ENCODE measurements at regions not wholly inside any gene's neighbourhood (a gene's known extent, or its start where the extent isn't known, plus 50 kb on each side); places are given as distances from the start of the nearest gene placed in this dataset.

DNA sequence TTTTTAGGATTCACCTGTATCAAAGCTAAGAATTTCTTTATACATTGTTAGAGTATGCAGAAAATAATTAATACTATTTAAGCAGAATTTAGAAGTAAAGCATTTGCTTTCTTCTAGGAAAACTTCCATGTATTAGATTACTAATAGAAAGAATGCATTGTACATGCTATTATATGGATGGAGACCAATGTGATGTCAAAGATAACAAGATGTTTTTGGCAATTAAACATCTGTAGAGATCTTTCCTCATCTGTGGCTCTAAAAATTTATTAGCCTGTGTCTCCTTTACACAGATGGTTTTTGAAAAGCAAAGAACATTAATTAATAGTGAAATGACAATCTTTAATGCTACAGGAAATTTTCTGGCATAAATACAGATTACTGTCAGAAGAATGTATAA lies 198.4 kb upstream of the CCDC179 start:
- DNase-seq, result no peak

DNA sequence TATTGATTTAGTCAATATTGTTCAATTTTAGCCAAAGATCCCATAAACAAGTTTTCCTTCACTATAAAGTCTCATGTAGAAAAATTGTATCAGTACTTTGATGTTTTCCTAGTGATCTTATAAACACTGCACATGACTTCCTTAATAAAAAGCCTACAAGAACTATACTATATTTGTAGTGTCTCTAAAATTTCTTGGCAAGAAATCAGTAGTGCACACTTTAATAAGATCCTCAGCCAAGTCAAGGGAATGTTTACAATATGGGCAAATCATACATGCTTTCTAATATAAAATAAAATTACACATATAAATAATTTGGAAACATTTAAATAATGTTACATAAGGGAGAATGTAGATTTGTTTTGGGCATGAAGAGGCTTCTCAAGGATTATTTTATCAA lies 203.0 kb upstream of the CCDC179 start:
- no peak for DNase-seq

DNA sequence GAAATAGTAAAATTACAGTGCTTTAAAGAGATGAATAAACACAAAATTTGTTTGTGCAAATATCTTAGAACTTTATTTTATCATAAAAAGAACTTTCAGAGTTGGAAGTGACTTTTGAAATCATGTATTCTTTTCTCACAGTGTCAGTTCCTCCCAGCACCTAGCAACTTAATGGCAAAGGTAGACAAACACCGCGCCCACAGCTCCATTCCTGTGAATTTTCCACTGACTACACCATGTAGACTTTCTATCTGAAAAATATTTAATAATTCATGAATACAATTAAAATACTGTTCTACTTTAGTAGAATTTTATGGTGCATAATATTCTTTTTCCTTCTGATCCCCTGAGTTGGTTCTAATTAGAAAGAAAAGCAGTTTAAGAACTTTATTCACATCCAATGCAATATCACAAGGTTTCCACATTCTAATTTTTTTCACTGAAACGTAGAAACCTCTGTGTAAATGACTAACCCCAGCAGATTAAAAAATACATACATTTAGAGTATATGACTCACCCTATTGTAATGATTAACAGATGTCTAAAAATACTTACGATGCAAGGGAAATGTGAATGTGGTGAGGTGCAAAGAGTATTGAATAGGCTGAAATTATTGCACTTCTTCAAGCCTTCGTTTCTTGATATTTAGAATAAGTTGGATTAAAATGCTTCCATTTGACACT lies 218.2 kb upstream of the CCDC179 start:
- no peak for DNase-seq

DNA sequence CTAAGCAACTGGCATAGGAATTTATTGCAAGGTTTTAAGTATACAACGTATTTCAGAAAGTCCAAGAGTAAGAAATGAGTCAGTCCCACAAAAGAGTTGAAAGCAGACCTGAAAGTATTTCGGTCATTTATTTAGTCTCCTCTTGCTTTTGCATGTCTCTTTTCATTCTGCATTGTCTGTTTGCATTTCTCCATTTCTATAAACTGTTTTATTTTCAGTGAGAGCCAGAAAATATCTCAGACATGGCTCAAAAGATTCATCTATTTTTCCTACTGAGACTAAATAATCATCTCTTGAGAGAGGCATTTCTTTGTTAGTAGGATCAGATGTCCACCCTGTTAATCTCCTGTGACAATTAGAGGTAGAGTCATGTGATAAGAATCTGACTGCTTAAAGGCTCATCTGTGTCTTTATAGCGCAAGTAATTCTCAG lies 219.1 kb upstream of the CCDC179 start:
- DNase-seq, result no peak

DNA sequence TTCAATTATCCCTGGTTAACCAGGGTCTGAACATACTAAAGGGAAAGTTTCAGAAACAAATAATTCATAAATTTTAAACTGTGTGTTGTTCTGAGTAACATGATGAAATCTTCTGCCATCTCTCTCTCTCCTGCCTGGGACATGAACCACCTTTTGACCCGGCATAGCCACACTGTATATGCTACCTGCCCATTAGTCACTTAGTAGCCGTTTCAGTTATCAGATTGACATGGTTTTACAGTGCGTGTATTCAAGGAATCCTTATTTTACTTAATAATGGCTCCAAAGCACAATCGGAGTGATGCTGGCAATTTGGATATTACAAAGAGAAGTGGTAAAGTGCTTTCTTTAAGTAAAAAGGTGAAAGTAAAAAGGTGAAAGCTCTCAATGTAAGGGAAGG lies 227.1 kb upstream of the CCDC179 start:
- no peak for DNase-seq

DNA sequence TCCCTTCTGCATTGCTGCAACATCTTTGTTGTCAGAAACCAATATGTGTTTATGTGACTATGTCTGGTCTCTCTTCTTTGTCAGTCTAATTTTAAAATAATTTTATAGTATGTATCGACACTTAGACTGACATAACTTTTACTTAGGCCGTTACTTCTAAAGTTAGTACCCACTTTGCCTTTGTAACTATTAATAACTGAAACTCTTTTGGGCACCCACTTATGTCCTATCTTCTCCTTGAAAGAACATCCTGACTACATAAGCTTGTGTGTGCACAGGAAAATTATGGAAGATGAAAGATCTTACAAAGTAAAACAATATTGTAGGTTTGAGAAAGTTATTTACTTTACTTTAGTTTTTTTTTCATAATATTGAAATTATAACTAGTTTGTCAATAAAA lies 230.4 kb upstream of the CCDC179 start:
- DNase-seq, result no peak

DNA sequence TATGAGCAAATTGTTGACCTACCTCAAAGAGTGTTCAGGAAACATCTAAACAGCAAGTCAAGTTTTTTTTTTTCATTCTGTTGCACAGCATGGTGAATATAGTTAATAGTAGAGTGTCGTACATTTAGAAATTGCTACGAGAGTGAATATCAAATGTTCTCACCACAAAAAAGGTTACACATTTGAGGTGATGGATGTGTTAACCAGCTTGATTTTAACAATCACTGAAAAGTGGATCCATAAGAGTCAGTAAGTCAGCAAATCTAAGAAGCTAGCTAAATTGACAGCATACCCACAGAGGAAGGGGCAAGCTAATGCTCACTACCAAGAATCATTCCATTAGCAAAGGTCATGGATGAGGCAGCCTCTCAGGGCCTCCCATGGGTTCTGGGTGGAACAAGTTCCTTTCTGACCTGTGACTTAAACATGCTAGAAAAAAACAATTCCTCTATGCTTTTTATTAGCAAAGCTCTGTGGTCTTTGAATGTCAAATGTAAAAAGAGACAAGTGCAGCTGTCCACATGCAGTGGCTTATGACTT lies 235.4 kb upstream of the CCDC179 start:
- DNase-seq, result no peak

DNA sequence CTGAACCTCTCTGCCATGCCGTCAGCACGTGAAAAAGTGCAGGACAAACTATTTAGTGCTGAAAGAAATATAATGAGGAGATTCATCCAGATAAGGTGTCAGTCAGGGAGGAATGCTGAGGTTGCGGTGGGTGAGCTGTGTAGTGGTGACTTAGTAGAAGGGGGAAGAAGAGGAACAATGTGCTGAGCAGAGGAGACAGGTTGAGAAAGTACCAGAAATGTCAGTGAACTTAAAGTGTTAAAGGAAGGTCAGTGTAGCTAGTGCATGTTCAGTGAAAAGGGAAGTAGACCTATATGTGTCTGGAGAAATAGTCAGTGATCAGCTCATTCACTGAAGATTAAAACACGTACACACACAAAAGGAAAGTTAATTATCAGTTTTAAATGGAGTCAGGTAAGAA lies 237.6 kb upstream of the CCDC179 start:
- DNase-seq, result no peak

DNA sequence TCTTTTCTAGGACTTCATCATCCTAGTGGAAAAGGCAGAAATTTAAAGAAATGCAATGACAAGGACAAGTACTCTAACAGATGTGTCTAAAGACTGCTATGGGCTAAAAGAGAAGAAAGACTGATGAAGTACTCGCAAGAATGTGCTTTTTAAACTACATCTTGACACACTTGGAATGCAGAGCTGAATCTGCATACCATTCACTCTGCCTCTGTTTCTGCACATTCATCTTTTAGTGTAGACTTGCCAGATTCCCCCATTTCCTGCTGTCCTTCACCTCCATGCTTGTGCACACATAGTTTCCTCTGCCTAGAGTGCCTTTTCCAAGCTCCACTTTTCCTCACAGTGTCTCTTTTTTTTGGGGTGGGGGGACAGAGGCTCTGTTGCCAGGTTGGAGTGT lies 239.0 kb upstream of the CCDC179 start:
- DNase-seq, result no peak

DNA sequence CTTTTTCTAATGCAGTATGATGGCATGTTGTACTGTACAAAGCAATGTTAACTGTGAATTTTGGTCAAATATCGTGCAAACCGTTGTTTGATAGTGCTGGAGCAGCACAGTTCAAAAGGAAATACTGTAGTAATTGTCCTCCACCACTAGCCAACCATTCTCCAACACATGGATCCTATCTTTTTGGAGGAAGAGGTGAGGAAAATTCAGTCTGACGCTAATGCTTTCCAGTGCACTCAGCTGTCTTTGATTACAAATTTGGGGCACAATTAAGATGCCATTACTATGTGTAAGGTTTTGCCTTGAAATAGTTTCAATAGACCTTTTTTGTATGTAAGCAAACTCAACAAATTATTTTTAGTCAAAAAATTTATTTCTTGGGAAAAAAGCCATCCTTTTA lies 240.5 kb upstream of the CCDC179 start:
- DNase-seq, result no peak

DNA sequence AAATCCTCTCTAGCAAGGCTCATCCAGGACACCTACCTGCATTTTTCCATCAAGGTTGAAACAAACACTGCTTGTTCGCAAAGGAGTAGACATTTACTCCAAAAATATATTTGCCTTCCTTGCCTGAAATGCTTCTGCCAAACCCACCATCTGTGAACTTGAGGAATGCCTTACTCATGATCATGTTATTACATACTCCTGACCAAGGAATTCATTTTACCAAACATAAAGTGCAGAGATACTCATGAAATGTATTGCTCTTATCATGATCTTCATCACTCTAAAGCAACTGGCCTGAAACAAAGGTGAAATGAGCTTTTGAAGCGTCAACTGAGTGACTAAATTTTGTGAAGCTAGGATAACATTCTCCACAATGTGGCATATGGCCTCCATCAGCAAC lies 243.1 kb upstream of the CCDC179 start:
- no peak for DNase-seq

DNA sequence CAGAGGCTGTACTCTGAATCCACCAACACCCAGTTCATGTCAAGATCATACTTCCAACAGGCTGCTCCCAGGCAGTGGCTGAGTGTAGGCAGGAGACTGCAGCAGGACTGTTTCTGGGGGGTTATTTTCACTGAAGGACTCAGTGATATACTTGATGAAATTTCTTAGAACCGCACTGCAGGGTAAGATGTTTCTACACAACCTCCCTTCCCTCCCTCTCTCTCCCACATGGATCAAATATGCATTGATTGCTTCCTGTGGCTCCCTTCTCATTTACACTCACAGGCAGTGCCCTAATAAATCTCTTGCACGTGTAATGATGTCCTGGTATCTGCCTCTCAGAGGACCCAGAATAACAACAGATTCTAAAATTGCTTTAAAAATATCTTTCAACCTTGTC lies 251.3 kb upstream of the CCDC179 start:
- no peak for DNase-seq

DNA sequence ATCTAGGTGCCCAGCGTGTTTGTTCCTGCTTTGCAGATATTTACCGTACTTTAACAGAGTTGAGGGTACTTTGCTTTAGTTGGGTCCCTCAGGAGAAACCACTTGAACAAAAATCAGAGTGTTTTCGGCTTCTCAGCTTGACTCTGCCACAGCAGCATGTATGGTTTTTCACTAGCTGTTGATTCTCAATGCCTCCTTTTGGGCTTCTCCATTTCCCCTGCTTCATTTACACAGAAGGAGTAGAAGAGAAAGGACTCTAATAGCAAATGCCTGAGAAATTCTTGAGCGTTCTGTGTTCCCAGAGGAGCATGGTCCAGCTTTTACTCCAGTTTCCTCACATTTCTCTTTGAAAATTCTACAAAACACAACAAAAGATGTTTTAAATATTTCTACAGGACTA lies 252.1 kb upstream of the CCDC179 start:
- no peak for DNase-seq

DNA sequence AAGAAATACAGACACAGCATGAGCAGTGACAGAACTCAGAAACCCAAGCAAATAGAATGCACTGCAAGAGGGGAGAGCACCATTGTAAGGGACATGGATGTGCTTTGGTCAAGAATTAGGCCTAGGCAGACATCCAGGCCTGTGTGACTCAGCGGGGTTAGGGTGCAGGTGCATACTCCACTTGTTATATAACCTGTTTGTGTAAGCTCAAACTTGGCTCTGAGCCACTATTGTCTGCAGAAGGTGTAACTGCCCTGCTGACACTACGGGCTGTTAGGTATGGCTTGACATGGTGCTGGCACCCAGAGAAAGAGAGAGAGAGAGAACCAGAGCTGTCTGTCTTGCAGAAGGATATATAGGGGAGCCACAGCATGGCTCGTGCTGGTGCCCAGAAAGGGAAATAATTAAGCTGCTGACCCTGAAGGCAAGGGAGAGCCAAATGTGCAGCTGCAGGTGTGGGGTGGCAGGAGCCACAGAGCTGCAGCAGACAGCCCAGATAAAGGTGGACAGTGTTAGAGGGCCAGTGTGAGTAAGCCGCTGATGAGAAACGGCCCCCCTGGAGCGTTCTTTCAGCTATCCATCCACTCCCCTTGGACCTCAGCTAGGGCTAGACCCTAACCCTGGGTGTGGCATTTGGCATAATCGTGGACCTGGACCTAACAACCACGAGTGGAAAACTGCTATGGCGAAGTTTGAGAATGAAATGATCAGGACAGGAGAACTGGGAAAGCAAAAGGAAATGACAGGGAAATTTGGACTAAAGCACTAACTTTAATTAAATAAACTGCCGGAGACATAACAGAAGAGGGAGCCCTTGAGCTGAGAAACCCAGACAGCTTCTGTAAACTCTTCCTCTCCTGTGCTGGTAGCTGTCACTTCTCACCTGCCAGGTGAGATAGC lies 253.0 kb upstream of the CCDC179 start:
- no peak for DNase-seq

DNA sequence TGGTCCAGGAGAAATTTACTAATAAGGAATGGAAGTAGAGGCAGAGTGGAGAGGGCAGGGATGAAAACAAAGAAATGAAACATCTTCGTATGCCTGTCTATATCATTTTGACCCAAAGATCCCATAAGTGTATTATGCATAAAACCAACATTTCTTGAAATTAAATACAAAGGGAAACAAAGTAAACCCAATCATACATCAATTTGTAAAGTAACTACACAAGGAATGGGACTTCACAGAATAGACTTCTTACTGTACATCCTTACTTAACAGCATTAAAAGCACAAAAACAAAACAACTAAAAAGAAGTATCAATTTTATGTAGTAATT lies 253.6 kb upstream of the CCDC179 start:
- no peak for DNase-seq

DNA sequence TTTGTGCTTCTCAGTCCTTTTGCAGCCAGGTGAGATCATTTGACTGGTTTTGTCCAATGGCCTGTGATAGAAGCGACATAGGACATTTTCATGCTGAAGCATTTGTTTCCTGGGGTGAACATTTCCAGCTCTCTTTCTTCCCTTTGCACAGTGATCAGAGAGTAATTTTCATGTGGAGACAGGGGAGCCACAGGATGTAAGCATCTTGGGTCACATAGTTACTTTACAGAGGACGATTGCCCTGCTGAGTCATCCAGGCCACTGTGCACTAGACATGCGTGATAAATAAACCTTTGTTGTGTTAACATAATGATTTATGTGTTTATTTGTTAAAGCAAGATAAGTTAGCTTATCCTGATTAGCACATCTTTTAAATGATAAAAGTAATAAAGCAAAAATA lies 263.5 kb upstream of the CCDC179 start:
- no peak for DNase-seq

DNA sequence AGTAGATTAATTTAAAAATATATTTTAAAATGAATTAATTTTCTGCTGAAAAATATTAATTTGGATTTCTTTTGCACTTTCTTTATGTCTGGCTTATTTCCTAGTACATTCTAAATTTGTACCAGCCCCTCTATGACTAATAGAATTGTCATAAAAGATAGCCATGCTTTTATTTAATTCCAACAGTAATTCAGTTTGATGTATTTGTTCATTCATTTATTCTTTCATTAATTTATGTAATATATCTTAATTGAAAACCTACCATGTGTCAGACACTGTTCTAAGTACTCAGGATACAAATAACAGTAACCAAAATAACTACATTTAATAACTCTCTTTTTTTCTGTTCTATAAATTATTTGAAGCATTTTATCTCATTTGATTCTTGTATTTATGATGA lies 264.0 kb upstream of the CCDC179 start:
- DNase-seq, result no peak

DNA sequence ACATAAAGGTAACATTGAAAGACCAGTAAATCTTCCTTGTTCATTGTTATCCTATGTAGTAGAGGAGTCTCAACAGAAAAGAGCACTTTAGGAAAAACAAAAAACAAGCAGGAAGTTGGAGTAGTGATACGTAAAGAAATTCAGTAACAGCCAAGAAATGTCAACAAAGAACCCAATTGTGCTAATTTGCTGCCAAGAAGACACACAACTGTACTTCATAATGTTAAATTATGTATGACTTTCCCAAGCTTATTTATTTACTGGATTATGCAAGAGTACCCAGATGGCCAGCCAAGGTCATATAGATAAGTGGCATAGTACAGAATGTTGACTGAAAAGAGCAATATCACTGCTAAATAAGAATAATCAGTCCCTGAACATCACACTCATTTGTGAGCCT lies 264.7 kb upstream of the CCDC179 start:
- DNase-seq, result no peak

DNA sequence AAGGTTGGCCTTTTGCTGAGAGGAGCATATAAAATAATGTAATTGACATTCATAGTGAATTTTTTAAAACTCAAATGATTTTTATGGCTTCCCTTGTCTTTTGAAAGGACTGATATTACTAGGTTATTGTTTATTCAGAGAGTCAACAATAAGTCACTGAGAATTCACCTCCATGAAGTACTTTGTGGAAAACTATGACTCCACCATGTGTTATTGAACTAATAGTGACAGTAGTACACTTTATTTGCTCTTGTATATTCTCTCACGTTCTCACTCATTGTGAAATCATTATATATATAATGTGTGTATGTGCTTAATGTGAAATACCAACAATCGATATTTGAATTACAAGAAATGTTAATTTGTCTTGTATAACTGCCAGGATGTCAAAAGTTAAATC lies 267.4 kb upstream of the CCDC179 start:
- no peak for DNase-seq

DNA sequence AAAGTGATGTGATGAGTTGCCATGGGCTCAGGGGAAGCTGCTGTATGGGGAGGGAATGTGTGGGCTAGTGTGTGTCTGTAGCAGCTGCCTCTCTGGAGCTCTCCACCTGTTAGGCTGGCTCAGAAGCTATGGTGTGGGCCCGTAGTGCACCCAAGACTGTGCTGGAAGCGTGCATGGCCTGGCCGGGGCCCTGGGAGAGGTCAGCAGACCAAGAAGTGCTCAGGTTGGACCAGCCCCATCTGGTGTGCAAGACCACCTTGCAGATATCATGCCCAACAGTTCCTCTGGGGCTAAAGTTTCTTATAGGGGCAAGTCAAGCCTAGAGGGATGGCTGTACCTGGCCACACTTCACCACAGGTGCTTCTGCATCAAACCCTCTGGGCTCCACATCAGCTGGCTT lies 274.4 kb upstream of the CCDC179 start:
- no peak for DNase-seq

DNA sequence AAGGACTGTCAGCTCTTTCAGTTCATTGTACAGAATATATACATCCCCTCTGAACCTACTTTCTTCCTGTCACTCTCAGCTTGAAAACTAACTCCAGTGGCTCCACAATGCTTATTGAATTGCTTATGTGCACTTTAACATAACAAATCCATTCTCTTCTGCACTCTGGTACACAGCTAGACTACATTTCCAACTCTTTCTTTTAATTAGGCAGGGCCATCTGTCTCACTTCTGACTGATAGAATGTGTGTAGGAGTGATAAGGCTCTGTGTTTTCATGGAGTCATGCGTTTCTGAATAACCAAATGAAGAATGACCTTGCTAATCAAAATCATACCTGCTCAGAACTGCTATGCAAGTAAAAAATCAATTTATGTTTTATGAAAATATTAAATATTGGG lies 278.5 kb upstream of the CCDC179 start:
- DNase-seq, result no peak

DNA sequence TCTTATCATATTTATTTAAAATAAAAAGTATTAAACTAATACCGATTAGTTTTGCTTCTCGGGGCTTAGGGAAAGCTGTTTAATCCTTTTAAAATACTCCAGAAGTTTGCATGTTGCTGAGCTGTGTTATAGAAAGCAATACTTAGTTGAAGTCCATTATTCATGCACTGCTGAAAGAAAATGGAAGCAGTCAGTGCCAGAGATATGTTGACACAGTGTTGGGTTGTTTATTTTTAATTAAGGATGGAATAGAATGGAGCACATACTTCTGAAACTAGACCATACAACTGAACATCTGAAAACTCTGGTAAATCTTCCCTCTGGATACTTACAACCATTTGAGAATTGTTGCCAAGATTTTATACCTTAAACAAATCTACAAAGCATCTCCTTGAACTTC lies 282.7 kb upstream of the CCDC179 start:
- DNase-seq, result no peak

DNA sequence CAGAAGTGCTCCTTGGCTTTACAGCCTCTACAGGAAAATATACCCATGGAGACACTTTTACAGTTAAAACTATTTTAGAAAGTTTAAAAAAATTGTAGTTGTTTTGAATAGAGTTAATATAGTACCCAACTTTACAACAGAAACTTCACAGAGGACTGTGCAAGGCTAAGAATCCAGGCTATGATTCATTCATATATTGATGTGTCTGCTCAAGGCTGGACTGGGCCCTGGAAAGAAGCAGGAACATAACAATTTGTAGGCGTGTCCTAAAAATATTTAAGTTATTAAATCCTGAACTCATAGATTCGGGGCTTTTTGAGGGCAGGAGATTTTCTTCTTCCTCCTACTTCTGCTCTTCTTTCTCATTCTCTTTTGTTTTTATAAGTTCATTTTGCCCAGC lies 291.5 kb upstream of the CCDC179 start:
- DNase-seq, result no peak

DNA sequence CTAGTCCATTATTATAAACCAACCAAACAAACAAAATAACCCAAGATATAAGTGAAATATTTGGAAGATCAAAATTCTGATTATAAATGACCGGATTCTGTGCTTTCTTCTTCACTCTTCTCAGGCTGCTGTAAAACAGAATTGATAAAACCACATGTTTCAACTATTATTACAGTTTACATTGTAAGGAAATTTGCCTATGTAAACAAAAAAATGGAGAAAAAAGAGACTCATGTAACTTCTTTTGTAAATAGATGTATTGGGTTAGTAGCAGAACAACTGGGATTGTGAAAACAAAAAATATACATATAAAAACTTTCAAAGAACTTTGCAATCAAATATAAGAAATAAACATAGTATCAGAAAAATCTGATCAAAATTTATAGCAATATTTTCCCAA lies 295.2 kb upstream of the CCDC179 start:
- DNase-seq, result no peak

DNA sequence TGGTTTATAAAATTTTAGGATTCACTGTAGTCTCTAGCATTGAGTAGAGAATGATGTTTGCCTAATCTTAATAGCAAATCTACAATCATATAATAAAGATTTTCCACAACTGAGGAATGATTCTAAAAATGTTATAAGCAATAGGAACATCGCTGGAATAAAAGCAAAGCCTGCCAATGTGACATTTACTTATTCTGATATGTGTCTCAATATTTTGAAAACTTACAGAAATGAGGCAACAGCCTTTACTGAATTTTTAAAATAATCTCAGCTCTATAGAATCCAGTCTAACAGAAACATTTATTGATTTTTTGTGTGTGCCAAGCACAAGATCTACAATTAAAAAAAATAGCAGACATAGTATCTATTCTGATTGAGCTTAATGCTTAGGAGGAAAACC lies 303.7 kb upstream of the CCDC179 start:
- no peak for DNase-seq

All from DMS 273 treated with DMSO at 0.1 percent for 48 hours (cell line).